Coronary artery (tissue), 2 donors: ENCODE measurements at regions not wholly inside any gene's neighbourhood (a gene's known extent, or its start where the extent isn't known, plus 50 kb on each side); places are given as distances from the start of the nearest gene placed in this dataset.

ENCODE experiments used
- DNase-seq: peaks from one replicate; pipeline ENCODE4 v3.0.0-alpha.2; 2017; ENCODE audit warnings: low spot score
- H3K27ac ChIP-seq, 2 donors: fragments of 200-600 bp; sonication (generic); one replicate each; pipeline ENCODE4 v1.5.1; 2016 to 2019
- H3K4me3 ChIP-seq: fragments of 200-600 bp; sonication (generic); 2 replicates; pipeline ENCODE4 v1.5.1; 2016; ENCODE audit warnings: mild to moderate bottlenecking, moderate library complexity
- TF ChIP-seq, protein P1 (sequence below): fragments of 200-600 bp; sonication (generic); IDR thresholded peaks from one replicate; pipeline ENCODE4 v1.5.1; 2019; ENCODE audit warnings: antibody characterized with exemption

DNA sequence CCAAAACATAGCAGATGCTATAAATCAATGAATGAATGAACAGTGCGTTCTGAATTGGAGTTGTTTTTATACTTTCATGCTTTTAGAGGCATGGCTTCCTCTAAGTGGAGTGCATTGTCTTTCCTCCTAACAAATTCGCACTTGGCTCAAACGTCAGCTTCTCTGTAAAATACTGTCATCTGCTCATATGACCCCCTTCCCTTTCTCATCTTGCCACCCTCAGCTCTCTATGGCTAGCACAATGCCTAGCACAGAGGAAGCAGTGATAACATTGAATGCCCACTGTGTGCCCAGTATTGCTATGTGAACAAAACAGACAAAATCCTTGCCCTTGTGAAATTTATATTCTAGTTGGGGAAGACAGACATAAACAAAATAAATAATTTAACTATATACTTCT lies 258.8 kb downstream of the MREG start:
- TF ChIP-seq, protein P1, sequence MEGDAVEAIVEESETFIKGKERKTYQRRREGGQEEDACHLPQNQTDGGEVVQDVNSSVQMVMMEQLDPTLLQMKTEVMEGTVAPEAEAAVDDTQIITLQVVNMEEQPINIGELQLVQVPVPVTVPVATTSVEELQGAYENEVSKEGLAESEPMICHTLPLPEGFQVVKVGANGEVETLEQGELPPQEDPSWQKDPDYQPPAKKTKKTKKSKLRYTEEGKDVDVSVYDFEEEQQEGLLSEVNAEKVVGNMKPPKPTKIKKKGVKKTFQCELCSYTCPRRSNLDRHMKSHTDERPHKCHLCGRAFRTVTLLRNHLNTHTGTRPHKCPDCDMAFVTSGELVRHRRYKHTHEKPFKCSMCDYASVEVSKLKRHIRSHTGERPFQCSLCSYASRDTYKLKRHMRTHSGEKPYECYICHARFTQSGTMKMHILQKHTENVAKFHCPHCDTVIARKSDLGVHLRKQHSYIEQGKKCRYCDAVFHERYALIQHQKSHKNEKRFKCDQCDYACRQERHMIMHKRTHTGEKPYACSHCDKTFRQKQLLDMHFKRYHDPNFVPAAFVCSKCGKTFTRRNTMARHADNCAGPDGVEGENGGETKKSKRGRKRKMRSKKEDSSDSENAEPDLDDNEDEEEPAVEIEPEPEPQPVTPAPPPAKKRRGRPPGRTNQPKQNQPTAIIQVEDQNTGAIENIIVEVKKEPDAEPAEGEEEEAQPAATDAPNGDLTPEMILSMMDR = no peak
- H3K4me3 ChIP-seq = no peak overlapping the region
- DNase-seq = no peak
- no peak overlapping the region for H3K27ac ChIP-seq

DNA sequence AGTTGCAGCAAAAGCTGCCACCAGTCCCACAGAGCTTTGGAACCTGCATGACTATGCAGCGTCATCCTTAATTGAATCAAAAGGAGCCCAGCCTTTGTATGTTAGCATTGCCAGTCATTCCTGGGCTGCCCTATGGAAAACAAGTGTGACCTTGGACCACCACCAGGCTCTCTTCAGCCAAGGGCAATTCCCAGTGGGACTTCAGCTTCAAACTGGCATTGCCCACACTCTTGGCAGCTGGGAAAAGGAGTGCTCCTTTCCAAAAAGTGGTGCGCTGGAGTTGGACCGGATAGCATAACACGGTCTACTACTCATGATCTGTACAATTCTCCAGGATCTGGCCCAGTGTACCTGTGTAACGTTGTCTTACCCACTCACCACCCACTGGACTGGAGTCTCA lies 259.5 kb downstream of the MREG start:
- Histone ChIP-seq H3K4me3 (no peak overlapping the region), H3K27ac (peak overlapping the region; percentile 6 to 15)
- TF ChIP-seq, protein P1 = no peak
- DNase-seq = peak; percentile 87

DNA sequence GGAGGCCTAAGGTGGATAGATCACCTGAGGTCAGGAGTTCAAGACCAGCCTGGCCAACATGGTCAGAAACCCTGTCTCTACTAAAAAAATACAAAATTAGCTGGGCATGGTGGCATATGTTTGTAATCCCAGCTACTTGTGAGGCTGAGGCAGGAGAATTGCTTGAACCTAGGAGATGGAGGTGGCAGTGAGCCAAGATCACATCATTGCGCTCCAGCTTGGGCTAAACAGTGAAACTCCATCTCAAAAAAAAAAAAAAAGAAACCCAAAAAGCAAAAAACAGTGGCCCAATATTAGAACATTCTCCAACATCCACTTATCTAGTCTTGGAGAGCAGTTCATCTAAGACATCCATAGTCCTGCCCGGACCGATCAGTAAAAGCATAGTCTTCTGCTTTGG lies 260.4 kb downstream of the MREG start:
- Histone ChIP-seq H3K4me3 (no peak overlapping the region), H3K27ac (no peak overlapping the region)
- TF ChIP-seq, protein P1 = no peak
- no peak for DNase-seq

DNA sequence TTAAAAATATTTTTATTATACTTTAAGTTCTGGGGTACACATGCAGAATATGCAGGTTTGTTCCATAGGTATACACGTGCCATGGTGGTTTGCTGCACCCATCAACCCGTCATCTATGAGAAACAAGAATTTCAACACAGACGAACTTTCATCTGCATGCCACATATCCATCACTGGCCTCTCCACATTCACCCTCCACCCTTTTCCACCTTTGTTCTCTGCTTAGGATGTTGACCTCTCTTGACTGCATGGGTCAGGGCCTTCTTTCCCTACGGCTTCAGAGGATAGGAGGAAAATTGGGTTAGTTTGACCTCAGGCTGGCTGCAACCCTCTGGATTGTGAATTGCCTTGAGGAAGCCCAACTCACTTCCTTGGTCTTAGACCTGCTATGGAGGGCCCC lies 260.9 kb downstream of the MREG start:
- no peak overlapping the region for H3K27ac ChIP-seq
- no peak overlapping the region for H3K4me3 ChIP-seq
- no peak for DNase-seq
- TF ChIP-seq, protein P1 = no peak

DNA sequence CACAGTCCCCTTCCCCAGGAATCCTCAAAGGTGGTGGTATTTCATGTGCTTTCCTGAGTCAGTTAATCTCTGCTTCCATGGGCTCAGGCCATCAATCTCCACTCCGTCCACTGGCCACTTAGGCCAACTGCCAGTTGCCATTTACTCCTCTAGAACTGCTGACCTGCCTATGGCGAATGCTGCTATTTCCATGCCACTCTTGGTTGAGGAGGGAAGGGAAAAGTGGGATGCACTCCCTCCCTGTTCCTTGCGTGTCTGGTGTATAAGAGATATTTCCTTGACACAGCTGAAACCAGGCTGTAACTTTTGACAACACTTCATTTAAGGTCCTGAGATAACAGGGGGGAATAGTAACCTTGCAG lies 261.5 kb downstream of the MREG start:
- TF ChIP-seq, protein P1 = no peak
- no peak overlapping the region for H3K27ac ChIP-seq
- no peak for DNase-seq
- H3K4me3 ChIP-seq = no peak overlapping the region

DNA sequence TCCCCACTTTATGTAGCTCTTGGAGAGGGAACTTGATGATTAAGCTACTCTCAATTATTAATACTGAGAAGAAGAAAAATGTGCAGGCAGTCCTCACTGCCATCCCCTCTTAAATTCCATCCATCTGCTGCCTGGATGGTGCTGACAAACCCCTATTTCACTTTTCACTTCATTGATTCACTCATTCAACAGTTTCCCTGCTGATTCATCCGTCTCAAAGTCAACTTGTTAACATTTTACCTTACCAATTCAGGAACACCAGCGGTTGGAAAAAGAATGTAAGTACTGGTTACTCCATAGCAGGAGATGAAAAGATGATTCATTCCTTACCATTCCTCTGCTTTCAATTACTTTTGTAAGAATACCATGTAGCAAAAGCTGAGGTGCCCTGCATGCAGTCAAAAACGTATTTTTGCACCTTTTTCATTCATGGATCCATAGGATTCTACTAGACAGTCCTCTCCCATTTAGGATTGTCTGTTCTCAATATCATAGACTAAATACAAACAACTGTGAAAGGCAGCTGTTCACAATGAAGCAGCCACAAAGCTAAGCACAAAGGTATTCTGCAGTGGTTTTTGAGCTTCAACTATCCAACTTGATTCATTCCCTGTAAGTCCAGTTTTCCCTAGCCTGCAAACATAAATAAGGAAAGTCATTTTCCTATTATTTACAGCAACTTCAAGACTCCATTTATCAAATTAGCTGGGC lies 262.0 kb downstream of the MREG start:
- TF ChIP-seq, protein P1 = no peak
- Histone ChIP-seq H3K4me3 (no peak overlapping the region), H3K27ac (no peak overlapping the region)
- no peak for DNase-seq

DNA sequence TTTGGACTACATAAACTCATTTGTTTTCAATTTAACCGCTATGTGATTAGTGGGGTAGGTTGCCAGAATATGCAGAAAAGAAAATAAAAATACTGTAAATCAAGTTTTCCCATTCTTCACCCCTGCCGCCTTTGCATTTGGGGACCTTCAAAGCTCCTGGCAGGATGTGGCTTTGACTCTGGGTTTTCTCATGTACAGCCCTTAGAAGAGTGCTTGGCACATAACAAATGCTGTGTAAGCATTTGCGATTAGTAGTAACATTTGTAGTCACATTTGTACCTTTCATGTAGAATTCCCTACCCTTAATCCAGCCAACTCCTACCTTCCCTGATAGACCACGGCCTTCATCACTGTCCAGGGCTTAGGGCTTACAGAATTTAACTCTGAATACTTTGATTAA lies 262.6 kb downstream of the MREG start:
- no peak for DNase-seq
- TF ChIP-seq, protein P1 = no peak
- Histone ChIP-seq H3K4me3 (no peak overlapping the region), H3K27ac (peak overlapping the region in 1 of 2 donors; percentile 74)
